SK-N-SH (cell line): ENCODE measurements at regions not wholly inside any gene's neighbourhood (a gene's known extent, or its start where the extent isn't known, plus 50 kb on each side); places are given as distances from the start of the nearest gene placed in this dataset.

ENCODE experiments used
- EP300 ChIP-seq, 2 experiments: IDR thresholded peaks; 2 replicates each; pipeline versions ENCODE4 v1.4.0 to v1.6.1; 2012; ENCODE audit warnings: borderline replicate concordance in 1 of 2, low read depth in 1 of 2, low read length in 1 of 2
- EZH2phosphoT487 ChIP-seq: fragments of 200-600 bp; sonication (generic); IDR thresholded peaks from 2 replicates; pipeline ENCODE4 v1.6.1; 2017; ENCODE audit warnings: low read depth, mixed run types, mild to moderate bottlenecking, antibody characterized with exemption, moderate library complexity, borderline replicate concordance
- GABPA ChIP-seq: IDR thresholded peaks from 2 replicates; pipeline ENCODE4 v1.4.0; 2012; ENCODE audit warnings: low read depth, mild to moderate bottlenecking
- JUND ChIP-seq: IDR thresholded peaks from 2 replicates; pipeline ENCODE4 v1.4.0; 2012
- NFIC ChIP-seq: IDR thresholded peaks from 2 replicates; pipeline ENCODE4 v1.4.0; 2012; ENCODE audit warnings: borderline replicate concordance
- POLR2AphosphoS5 ChIP-seq: IDR thresholded peaks from 2 replicates; pipeline ENCODE4 v1.6.1; 2012; ENCODE audit warnings: low read depth, low read length
- TAF1 ChIP-seq: IDR thresholded peaks from 2 replicates; pipeline ENCODE4 v1.6.1; 2012; ENCODE audit warnings: low read depth, mild to moderate bottlenecking, low read length, moderate library complexity, borderline replicate concordance
- TF ChIP-seq, protein P1 (sequence below): fragments of 200-600 bp; sonication (generic); IDR thresholded peaks from 2 replicates; pipeline ENCODE4 v1.6.1; 2017; ENCODE audit warnings: antibody characterized with exemption, mild to moderate bottlenecking, moderate library complexity

DNA sequence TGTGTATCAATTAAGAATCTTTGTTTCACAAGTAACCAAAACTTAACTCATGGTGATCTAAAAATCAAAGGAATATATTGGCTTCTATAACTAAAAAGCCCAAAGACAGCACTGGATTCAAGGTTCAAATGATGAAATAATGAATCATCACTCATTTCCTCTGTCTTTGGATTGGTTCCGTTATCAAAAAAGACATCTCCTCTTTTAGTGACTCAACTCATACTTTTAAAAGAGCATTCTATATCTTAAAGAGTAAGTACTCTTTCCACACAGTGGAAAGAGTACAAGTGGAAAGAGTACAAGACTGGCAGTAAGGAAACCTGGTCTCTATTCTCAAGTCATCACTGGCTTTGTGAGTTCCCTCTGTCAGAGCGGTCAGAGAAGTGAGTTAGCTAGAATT, 141.4 kb upstream of the NMUR2 start:
- TF ChIP-seq EP300 (IDR thresholded peaks at IDR 0.05; ENCODE audit: borderline replicate concordance in 1 of 2, low read depth in 1 of 2, low read length in 1 of 2) (peak in 1 of 2 experiments; percentile 15; a peak in 1 of 4 replicates), NFIC (no peak), JUND (peak; percentile 53), TAF1 (no peak), POLR2AphosphoS5 (no peak), EZH2phosphoT487 (no peak), GABPA (no peak)
- TF ChIP-seq, protein P1, sequence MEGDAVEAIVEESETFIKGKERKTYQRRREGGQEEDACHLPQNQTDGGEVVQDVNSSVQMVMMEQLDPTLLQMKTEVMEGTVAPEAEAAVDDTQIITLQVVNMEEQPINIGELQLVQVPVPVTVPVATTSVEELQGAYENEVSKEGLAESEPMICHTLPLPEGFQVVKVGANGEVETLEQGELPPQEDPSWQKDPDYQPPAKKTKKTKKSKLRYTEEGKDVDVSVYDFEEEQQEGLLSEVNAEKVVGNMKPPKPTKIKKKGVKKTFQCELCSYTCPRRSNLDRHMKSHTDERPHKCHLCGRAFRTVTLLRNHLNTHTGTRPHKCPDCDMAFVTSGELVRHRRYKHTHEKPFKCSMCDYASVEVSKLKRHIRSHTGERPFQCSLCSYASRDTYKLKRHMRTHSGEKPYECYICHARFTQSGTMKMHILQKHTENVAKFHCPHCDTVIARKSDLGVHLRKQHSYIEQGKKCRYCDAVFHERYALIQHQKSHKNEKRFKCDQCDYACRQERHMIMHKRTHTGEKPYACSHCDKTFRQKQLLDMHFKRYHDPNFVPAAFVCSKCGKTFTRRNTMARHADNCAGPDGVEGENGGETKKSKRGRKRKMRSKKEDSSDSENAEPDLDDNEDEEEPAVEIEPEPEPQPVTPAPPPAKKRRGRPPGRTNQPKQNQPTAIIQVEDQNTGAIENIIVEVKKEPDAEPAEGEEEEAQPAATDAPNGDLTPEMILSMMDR = no peak
